Parathyroid adenoma (tissue), 2 donors: ENCODE measurements at regions not wholly inside any gene's neighbourhood (a gene's known extent, or its start where the extent isn't known, plus 50 kb on each side); places are given as distances from the start of the nearest gene placed in this dataset.

Experiments
- H2AFZ ChIP-seq: fragments of 300-600 bp; sonication (generic); one replicate; pipeline ENCODE4 v1.7.0; 2017; ENCODE audit warnings: antibody characterized with exemption, mild to moderate bottlenecking
- H3K27ac ChIP-seq: fragments of 300-600 bp; sonication (generic); one replicate; pipeline ENCODE4 v1.7.0; 2017
- H3K27me3 ChIP-seq: fragments of 300-600 bp; sonication (generic); one replicate; pipeline ENCODE4 v1.7.0; 2017; ENCODE audit warnings: low read length; ENCODE audit not compliant: control insufficient read depth, insufficient read depth
- H3K36me3 ChIP-seq: fragments of 300-600 bp; sonication (generic); one replicate; pipeline ENCODE4 v1.7.0; 2017; ENCODE audit warnings: low read length; ENCODE audit not compliant: control insufficient read depth, insufficient read depth
- H3K4me1 ChIP-seq: fragments of 300-600 bp; sonication (generic); one replicate; pipeline ENCODE4 v1.7.0; 2017; ENCODE audit warnings: control low read depth
- H3K4me2 ChIP-seq: fragments of 300-600 bp; sonication (generic); one replicate; pipeline ENCODE4 v1.7.0; 2017; ENCODE audit warnings: low read length
- H3K4me3 ChIP-seq: fragments of 300-600 bp; sonication (generic); one replicate; pipeline ENCODE4 v1.7.0; 2017; ENCODE audit warnings: low read depth, low read length
- H3K79me2 ChIP-seq: fragments of 300-600 bp; sonication (generic); one replicate; pipeline ENCODE4 v1.7.0; 2017; ENCODE audit warnings: control low read depth
- H3K9ac ChIP-seq: fragments of 300-600 bp; sonication (generic); one replicate; pipeline ENCODE4 v1.7.0; 2017; ENCODE audit warnings: mild to moderate bottlenecking
- H3K9me3 ChIP-seq: fragments of 300-600 bp; sonication (generic); one replicate; pipeline ENCODE4 v1.7.0; 2017; ENCODE audit warnings: low read length; ENCODE audit not compliant: control insufficient read depth
- CTCF ChIP-seq: fragments of 300-600 bp; sonication (generic); IDR thresholded peaks from one replicate; pipeline ENCODE4 v1.7.0; 2017; ENCODE audit warnings: antibody characterized with exemption, mild to moderate bottlenecking
- donor health status: primary hyperparathyroidism.

- no peak overlapping the region for H2AFZ ChIP-seq
- H3K9me3 ChIP-seq, result no peaks in the 10 kb centered on the region
- H3K27me3 ChIP-seq, result no peaks in the 10 kb centered on the region
- H3K9ac ChIP-seq, result no peak overlapping the region
- no peaks in the 10 kb centered on the region for H3K4me1 ChIP-seq
- H3K4me2 ChIP-seq, result no peak overlapping the region
- H3K79me2 ChIP-seq, result no peaks in the 10 kb centered on the region
- no peak overlapping the region for H3K27ac ChIP-seq
- H3K36me3 ChIP-seq, result no peaks in the 10 kb centered on the region
- H3K4me3 ChIP-seq, result no peak overlapping the region
- no peak for TF ChIP-seq CTCF
Observed at GRCh38 chr7:42449431-42449830, 212.4 kb upstream of the GLI3 start.

- no peak for TF ChIP-seq CTCF
- H3K4me3 ChIP-seq, result no peak overlapping the region
- no peak overlapping the region for H3K27ac ChIP-seq
- H3K79me2 ChIP-seq, result no peaks in the 10 kb centered on the region
- no peaks in the 10 kb centered on the region for H3K9me3 ChIP-seq
- no peaks in the 10 kb centered on the region for H3K36me3 ChIP-seq
- H3K27me3 ChIP-seq, result no peaks in the 10 kb centered on the region
- H3K9ac ChIP-seq, result no peak overlapping the region
- H2AFZ ChIP-seq, result no peak overlapping the region
- H3K4me2 ChIP-seq, result no peak overlapping the region
- H3K4me1 ChIP-seq, result no peaks in the 10 kb centered on the region
Observed at GRCh38 chr7:42448901-42449300, 211.9 kb upstream of the GLI3 start.

- no peak overlapping the region for H3K4me3 ChIP-seq
- H3K27me3 ChIP-seq, result no peaks in the 10 kb centered on the region
- no peak overlapping the region for H3K9ac ChIP-seq
- H2AFZ ChIP-seq, result no peak overlapping the region
- no peaks in the 10 kb centered on the region for H3K4me1 ChIP-seq
- no peaks in the 10 kb centered on the region for H3K9me3 ChIP-seq
- no peak overlapping the region for H3K4me2 ChIP-seq
- no peaks in the 10 kb centered on the region for H3K36me3 ChIP-seq
- TF ChIP-seq CTCF, result no peak
- no peak overlapping the region for H3K27ac ChIP-seq
- H3K79me2 ChIP-seq, result no peaks in the 10 kb centered on the region
Observed at GRCh38 chr7:42445691-42446090, 208.7 kb upstream of the GLI3 start.

- no peak overlapping the region for H3K27ac ChIP-seq
Observed at GRCh38 chr7:42440951-42441350, 203.9 kb upstream of the GLI3 start.

More at GRCh38 chr7:42440951-42441350, 203.9 kb upstream of the GLI3 start:
- no peak overlapping the region for H3K4me2 ChIP-seq
- TF ChIP-seq CTCF, result no peak
- no peaks in the 10 kb centered on the region for H3K9me3 ChIP-seq
- H3K9ac ChIP-seq, result no peak overlapping the region
- H3K4me1 ChIP-seq, result no peaks in the 10 kb centered on the region
- no peaks in the 10 kb centered on the region for H3K27me3 ChIP-seq
- no peak overlapping the region for H3K4me3 ChIP-seq
- H3K79me2 ChIP-seq, result no peaks in the 10 kb centered on the region
- H3K36me3 ChIP-seq, result no peaks in the 10 kb centered on the region
- no peak overlapping the region for H2AFZ ChIP-seq
